ENCODE measurements at regions not wholly inside any gene's neighbourhood (a gene's known extent, or its start where the extent isn't known, plus 50 kb on each side); places are given as distances from the start of the nearest gene placed in this dataset.

DNA sequence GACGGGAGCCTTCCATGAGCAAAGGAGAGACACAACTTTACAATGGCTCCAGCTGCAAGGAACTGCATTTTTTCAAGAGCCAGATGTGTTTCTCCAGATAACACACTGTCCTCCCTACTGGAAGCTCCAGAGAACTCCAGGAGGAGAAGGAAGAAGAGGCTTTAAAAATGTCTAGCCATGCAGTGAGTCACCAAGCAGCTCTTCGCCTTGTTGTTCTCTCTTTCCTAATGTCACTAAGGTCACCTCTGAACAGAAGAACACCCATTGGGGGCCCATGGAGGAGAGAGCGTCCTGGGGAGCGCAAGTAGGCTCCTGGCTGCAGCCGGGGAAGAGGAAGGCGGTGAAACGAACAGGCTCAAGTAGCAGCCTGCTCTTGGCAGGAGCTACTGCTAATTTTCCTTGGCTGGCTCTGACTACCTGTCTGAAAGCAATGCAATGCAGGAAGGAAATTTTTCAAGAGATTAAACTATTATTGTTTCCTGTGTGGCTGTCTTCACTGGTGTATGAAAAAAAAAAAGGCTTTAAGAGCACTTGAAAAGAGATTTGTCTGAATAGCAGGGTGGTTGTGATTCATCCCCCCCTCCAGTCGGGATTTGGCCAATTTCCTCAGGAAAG, 321.9 kb downstream of the SETD4 start:
- peaks cover 2% of the 10 kb centered on the region for H3K27me3 ChIP-seq (ENCODE audit: insufficient read depth, poor library complexity, severe bottlenecking)
- DNase-seq (ENCODE audit: low read depth in 1 of 2, low spot score in 1 of 2) = no peak
- no peak overlapping the region for H3K27ac ChIP-seq (replicated peaks)

DNA sequence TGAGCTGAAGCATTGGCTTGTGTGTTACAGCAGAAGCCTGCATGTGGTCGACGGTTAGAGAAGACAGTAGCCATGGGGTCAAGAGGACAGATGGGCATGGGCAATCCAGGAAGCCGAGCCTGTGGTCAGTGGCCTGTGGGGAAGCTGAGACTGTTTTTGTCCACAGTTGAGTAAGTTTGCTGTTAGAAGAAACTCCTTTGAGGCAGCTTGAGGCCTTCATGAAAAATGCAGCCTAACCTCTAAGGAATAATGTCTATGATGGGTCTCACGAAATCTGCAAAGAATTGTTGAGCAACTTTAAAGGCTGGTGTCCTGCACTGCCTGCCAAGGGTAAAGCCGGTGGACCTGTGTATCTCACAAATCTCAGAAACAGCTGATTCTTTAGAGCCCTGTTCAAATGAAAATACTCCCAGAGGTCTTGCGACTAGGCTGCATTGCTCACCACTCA, 322.4 kb downstream of the SETD4 start:
- DNase-seq (ENCODE audit: low read depth in 1 of 2, low spot score in 1 of 2) = no peak
- Histone ChIP-seq H3K27me3 (ENCODE audit: insufficient read depth, poor library complexity, severe bottlenecking) (peaks cover 2% of the 10 kb centered on the region), H3K4me3 (replicated peaks; ENCODE audit: insufficient read depth, low read length) (no peak overlapping the region), H3K27ac (replicated peaks) (no peak overlapping the region)
- TF ChIP-seq GABPA (IDR thresholded peaks at IDR 0.05; ENCODE audit: low read depth) = no peak
- TF ChIP-seq POLR2AphosphoS5 (IDR thresholded peaks at IDR 0.05; ENCODE audit: low read depth) = no peak
- TF ChIP-seq, protein P1, sequence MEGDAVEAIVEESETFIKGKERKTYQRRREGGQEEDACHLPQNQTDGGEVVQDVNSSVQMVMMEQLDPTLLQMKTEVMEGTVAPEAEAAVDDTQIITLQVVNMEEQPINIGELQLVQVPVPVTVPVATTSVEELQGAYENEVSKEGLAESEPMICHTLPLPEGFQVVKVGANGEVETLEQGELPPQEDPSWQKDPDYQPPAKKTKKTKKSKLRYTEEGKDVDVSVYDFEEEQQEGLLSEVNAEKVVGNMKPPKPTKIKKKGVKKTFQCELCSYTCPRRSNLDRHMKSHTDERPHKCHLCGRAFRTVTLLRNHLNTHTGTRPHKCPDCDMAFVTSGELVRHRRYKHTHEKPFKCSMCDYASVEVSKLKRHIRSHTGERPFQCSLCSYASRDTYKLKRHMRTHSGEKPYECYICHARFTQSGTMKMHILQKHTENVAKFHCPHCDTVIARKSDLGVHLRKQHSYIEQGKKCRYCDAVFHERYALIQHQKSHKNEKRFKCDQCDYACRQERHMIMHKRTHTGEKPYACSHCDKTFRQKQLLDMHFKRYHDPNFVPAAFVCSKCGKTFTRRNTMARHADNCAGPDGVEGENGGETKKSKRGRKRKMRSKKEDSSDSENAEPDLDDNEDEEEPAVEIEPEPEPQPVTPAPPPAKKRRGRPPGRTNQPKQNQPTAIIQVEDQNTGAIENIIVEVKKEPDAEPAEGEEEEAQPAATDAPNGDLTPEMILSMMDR (IDR thresholded peaks at IDR 0.05; ENCODE audit: insufficient read depth, low read length) = no peak
- TF ChIP-seq, protein P2, sequence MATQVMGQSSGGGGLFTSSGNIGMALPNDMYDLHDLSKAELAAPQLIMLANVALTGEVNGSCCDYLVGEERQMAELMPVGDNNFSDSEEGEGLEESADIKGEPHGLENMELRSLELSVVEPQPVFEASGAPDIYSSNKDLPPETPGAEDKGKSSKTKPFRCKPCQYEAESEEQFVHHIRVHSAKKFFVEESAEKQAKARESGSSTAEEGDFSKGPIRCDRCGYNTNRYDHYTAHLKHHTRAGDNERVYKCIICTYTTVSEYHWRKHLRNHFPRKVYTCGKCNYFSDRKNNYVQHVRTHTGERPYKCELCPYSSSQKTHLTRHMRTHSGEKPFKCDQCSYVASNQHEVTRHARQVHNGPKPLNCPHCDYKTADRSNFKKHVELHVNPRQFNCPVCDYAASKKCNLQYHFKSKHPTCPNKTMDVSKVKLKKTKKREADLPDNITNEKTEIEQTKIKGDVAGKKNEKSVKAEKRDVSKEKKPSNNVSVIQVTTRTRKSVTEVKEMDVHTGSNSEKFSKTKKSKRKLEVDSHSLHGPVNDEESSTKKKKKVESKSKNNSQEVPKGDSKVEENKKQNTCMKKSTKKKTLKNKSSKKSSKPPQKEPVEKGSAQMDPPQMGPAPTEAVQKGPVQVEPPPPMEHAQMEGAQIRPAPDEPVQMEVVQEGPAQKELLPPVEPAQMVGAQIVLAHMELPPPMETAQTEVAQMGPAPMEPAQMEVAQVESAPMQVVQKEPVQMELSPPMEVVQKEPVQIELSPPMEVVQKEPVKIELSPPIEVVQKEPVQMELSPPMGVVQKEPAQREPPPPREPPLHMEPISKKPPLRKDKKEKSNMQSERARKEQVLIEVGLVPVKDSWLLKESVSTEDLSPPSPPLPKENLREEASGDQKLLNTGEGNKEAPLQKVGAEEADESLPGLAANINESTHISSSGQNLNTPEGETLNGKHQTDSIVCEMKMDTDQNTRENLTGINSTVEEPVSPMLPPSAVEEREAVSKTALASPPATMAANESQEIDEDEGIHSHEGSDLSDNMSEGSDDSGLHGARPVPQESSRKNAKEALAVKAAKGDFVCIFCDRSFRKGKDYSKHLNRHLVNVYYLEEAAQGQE (IDR thresholded peaks at IDR 0.05; ENCODE audit: insufficient replicate concordance, low read depth) = no peak
- TF ChIP-seq SPI1 (IDR thresholded peaks at IDR 0.05; ENCODE audit: borderline replicate concordance, low read depth) = no peak

More for the DNA sequence above, 321.9 kb downstream of the SETD4 start:
- no peak for TF ChIP-seq SPI1 (IDR thresholded peaks at IDR 0.05; ENCODE audit: borderline replicate concordance, low read depth)
- TF ChIP-seq, protein P2 (IDR thresholded peaks at IDR 0.05; ENCODE audit: insufficient replicate concordance, low read depth) = no peak
- no peak for TF ChIP-seq POLR2AphosphoS5 (IDR thresholded peaks at IDR 0.05; ENCODE audit: low read depth)
- no peak for TF ChIP-seq GABPA (IDR thresholded peaks at IDR 0.05; ENCODE audit: low read depth)
- TF ChIP-seq, protein P1 (IDR thresholded peaks at IDR 0.05; ENCODE audit: insufficient read depth, low read length) = no peak
- H3K4me3 ChIP-seq (replicated peaks; ENCODE audit: insufficient read depth, low read length) = no peak overlapping the region

DNA sequence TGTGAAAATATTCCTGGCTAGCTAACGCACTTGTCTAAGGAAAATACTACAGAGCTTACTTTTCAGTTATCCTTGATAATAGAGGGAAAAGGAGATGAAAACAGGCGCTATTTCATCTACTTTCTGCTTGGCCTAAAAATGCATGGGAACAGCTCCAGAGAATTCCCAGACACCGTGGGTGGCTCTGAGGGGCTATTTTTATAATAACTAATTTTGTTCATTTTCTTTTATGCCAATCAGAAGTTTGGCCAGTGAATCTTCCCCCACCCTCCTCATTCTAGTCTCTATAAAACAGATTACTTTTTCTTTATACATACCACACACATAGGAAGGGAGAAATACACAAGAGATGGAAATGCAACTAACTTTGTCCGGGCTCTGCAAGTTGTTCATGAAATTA, 322.9 kb downstream of the SETD4 start:
- TF ChIP-seq POLR2AphosphoS5 (IDR thresholded peaks at IDR 0.05; ENCODE audit: low read depth) = no peak
- no peak for TF ChIP-seq SPI1 (IDR thresholded peaks at IDR 0.05; ENCODE audit: borderline replicate concordance, low read depth)
- TF ChIP-seq, protein P1 (IDR thresholded peaks at IDR 0.05; ENCODE audit: insufficient read depth, low read length) = no peak
- TF ChIP-seq, protein P2 (IDR thresholded peaks at IDR 0.05; ENCODE audit: insufficient replicate concordance, low read depth) = no peak
- TF ChIP-seq GABPA (IDR thresholded peaks at IDR 0.05; ENCODE audit: low read depth) = no peak
- Histone ChIP-seq H3K4me3 (replicated peaks; ENCODE audit: insufficient read depth, low read length) (no peak overlapping the region), H3K27ac (replicated peaks) (no peak overlapping the region), H3K27me3 (ENCODE audit: insufficient read depth, poor library complexity, severe bottlenecking) (peaks cover 2% of the 10 kb centered on the region)
- DNase-seq (ENCODE audit: low read depth in 1 of 2, low spot score in 1 of 2) = no peak

Data from HL-60 (cell line).